ENCODE measurements at regions not wholly inside any gene's neighbourhood (a gene's known extent, or its start where the extent isn't known, plus 50 kb on each side); places are given as distances from the start of the nearest gene placed in this dataset.
"Not testable (repeated sequence)": the region's sequence is repeated elsewhere in the genome, so short reads cannot be mapped to it uniquely, and the experiment has no call there.

DNA sequence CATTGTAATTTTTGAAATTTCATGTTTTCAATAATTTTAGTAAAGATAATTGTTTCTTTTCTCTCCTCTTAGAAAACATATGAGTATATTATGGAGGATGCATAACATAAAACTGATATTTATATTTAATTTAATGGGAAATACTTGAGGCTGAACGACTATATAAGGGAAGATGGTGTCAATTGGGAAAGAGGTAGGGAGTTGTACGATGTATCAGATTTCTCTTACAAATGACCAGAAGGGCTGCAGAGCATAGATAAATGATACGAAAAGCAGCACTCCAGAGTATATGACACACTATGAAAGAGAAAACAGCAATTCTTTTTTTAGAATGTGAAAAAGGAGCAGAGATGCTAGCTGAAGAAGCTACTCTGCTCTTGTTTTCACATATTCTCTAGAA lies 1308.0 kb upstream of the MIR17HG start:
- no peak for DNase-seq (ENCODE audit: low read depth, low spot score)

DNA sequence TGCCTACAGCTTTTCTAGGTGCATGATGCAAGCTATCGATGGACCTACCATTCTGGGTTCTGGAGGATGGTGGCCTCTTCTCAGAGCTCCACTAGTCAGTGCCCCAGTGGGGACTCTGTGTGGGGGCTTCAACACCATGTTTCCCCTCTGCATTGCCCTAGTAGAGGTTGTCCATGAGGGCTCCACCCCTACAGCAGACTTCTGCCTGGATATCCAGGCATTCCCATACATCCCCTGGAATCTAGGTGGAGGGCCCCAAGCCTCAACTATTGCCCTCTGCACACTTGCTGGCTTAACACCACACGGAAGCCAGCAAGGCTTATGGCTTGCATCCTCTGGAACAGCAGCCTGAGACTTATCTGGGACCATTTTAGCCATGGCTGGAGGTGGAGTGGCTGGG lies 1299.9 kb upstream of the MIR17HG start:
- no peak for DNase-seq (ENCODE audit: low read depth, low spot score)

DNA sequence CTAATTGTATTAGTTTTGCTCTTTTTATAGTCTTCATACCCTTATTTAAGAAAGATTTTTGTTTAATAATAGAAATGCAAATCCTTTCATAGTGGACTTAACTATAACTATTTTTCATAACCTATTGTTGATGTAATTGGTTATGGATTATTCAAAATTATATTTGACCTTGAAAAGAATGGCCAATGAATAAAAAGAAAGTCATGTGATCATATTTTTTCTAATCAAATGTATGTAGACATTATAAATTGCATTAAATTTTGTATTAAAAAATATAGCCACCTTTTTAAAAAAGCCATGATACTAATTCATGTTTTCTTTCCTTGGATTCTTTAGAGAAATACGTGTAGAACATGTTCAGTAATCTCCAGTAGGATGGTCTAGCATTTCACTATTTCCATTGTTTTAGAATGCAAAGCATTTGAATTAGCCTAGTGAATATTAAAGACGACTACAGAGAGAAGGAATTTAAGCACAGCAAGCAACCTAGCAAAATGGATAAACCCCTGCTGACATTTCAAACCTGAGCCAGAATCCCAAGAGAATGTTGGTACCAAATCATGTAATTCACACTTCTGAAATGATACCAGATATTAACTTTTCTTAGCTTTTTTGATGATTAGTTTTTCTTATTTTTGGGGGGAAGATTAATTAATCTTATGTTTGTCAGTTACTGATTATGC lies 1297.4 kb upstream of the MIR17HG start:
- no peak for DNase-seq (ENCODE audit: low read depth, low spot score)

DNA sequence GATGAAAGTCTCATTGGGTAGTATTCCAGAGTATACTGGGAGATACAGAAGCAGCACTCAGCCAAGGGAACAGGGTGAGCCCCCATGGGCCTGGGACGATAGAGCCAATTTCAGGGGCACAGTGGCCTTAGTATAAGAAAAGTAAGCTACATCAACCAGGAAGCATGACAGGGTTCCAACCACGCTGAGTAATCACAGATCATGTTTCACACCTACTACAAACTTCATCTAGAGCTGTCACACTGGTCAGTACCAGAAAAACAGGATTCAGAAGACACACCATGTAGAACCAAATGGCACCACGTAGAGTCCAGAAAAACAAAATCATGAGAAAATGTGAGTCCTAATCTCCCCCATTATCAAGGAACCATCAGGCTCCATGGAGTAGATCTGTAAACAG lies 1292.4 kb upstream of the MIR17HG start:
- DNase-seq (ENCODE audit: low read depth, low spot score), result no peak

DNA sequence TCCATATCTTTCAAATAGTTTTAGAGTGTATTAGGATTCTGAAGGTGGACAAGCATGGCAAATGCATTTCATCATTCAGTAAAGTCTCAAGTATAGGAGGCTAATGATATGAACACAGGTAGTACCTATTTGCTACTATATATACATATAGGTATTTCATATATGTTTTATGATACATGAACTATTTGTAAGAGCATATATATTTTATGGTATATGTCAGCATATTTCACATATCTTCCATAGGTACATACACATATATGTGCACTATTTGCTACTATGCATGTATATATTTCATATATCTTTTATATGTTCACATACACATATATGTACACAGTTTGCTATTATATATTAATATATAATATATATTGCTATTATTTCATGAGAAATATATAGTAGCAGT lies 1291.7 kb upstream of the MIR17HG start:
- no peak for DNase-seq (ENCODE audit: low read depth, low spot score)

DNA sequence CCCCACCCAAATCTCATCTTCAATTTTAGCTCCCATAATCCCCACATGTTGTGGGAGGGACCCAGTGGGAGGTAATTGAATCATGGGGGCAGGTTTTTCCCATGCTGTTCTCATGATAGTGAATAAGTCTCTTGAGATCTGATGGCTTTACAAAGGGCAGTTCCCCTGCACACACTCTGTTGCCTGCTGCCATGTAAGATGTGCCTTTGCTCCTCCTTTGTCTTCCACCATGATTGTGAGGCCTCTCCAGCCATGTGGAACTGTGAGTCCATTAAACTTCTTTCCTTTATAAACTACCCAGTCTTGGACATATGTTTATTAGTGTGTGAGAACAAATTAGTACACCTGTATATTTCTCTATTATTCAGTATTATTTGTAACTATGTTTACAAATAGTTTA lies 1283.3 kb upstream of the MIR17HG start:
- DNase-seq (ENCODE audit: low read depth, low spot score), result not testable (repeated sequence)

- DNase-seq (ENCODE audit: low read depth, low spot score), result no peak
Measured at GRCh38 chr13:90068658-90069057, 1278.8 kb upstream of the MIR17HG start.

- no peak for DNase-seq (ENCODE audit: low read depth, low spot score)
Measured at GRCh38 chr13:90070362-90070761, 1277.1 kb upstream of the MIR17HG start.

DNA sequence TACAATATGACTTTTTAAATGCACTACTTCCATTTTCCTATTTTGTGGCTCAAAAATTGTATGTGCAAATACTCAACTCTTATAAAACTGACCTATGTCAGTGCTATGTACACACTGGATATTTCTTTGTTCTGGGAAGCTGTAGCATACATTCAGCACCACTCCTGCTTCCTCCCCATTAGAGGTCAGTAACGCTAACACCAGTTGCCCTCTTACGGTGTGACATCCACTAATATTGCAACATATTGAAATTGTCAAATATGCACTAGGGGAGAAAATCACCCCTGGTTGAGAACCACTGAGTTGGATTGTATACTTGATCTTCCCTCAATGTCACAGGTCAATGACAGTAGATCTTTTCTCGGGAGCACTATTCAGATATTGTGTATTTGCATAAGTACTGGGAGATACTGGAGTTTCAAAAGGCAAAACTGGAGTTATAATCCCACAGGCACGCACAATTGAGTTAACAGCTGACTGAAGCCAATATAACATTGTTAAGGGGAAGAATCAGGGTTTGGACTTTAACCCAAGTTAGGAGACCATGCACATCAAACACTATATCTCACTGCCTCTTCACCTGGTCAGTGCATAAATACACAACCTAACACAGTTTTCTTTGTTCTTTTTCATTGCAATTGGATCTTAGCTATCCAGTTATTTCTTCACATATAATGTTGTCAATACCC lies 1276.5 kb upstream of the MIR17HG start:
- DNase-seq (ENCODE audit: low read depth, low spot score), result no peak

DNA sequence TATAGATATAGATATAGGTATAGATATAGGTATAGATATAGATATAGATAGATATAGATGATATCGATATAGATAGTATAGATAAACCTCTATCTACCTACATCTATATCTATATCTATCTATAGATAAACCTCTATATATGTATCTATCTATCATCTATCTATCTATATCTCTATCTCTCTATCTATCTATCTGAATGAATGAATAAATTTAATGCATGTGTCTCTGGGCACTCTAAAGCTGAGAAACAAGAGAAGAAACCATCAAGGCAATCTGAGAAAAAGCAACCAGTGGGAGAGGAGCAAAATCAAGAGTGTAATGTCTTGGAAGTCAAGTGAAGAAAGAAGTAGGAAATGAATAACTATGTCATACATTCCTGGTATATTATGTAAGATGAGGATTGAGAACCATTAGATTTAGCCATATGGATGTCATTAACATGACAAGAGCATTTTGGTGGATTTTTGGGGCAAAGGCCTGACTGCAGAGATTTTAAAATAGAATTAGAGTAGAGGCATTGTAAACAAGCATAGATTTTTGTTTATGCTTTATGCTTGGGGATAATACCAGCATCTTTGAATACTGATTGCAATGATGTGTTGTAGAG lies 1262.7 kb upstream of the MIR17HG start:
- no peak for DNase-seq (ENCODE audit: low read depth, low spot score)

GRCh38 chr13:90089051-90089450 lies 1258.4 kb upstream of the MIR17HG start:
- DNase-seq (ENCODE audit: low read depth, low spot score), result no peak

GRCh38 chr13:90091611-90092010 lies 1255.9 kb upstream of the MIR17HG start:
- no peak for DNase-seq (ENCODE audit: low read depth, low spot score)

GRCh38 chr13:90094357-90094756 lies 1253.1 kb upstream of the MIR17HG start:
- DNase-seq (ENCODE audit: low read depth, low spot score), result no peak

- DNase-seq (ENCODE audit: low read depth, low spot score), result no peak
Measured at GRCh38 chr13:90098577-90098976, 1248.9 kb upstream of the MIR17HG start.

DNA sequence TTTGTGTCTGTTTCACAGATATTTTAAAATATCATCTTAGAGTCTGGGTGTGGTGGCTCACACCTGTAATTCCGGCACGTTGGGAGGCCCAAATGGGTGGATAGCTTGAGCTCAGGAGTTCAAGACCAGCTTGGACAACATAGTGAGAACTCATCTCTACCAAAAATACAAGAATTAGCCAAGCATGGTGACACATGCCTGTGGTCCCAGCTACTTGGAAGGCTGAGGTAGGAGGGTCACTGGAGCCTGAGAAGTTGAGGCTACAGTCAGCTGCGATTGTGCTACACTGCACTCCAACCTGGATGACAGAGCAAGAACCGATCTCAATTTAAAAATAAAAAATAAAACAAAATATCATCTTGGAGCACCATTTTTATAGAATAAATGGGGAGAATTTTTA lies 1247.6 kb upstream of the MIR17HG start:
- no peak for DNase-seq (ENCODE audit: low read depth, low spot score)

DNA sequence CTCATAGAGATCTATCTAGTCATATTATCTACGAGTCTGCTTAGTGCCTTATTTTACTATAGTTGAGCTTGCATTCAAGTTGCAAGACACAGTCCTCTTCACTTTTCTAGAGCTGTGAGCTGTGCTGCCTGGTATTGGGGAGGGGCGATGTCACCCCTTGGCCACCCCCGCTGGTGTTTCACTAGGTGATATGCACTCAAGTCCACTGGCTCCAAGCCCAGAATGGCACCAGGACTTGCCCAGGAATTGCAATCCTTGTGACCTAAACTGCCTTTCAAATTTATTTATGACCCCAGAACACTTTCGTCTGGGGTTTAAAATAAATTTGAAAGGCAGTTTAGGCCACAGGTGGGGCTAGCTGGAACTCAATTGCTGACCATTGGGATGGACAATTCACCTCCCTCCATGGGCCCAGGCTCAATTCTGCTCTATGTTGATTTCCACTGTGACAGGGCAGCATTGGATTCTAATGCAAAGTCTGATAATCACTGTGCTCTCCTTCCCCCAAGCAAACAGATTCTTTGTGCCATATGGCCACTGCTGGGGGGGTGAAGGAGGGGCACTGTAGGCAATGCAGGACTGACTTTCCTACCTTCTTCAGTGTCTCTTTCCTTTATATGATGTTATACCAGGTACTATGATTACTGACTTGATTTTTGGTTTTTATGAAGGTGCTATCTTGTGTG lies 1244.2 kb upstream of the MIR17HG start:
- DNase-seq (ENCODE audit: low read depth, low spot score), result no peak

DNA sequence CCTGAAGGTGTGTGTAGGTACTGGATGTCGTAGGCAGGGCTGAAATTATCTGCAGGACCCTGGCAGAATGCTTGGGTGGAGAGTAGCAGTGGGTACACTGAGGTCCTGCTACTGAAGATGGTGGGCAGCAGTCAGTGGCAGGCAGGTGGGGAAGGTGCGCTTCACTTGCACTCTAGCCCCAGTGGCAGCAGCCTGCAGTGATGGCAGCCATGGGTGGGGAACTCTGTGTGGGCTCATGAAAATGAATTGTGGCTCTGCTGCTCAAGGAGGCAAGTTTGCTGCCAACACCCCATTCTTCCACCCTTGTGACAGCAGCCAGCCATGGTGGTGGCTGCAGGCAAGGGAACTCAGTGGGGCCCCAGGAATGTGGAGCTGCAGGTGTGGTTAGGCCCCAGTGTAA lies 1242.7 kb upstream of the MIR17HG start:
- no peak for DNase-seq (ENCODE audit: low read depth, low spot score)

DNA sequence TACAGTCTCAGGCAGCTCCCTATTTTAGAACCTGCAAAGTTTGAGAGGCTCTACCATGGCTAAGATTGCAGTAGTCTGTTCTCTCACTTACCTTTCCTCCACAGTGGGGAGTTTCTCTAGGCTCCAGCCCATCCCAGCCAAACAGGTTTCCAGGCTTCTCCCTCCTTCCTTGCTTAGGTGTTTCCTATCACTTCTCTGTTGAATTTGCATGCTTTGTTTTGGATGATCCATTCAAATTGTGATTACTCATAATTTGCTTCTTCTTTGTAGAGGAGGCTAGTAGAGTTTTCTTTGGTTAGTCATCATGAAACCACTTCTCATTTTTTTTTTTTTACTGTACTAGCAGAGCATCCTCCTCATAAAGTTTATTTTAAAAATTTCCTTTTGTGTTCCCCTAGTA lies 1242.2 kb upstream of the MIR17HG start:
- no peak for DNase-seq (ENCODE audit: low read depth, low spot score)

- DNase-seq (ENCODE audit: low read depth, low spot score), result no peak
Measured at GRCh38 chr13:90105849-90106496, 1241.5 kb upstream of the MIR17HG start.

DNA sequence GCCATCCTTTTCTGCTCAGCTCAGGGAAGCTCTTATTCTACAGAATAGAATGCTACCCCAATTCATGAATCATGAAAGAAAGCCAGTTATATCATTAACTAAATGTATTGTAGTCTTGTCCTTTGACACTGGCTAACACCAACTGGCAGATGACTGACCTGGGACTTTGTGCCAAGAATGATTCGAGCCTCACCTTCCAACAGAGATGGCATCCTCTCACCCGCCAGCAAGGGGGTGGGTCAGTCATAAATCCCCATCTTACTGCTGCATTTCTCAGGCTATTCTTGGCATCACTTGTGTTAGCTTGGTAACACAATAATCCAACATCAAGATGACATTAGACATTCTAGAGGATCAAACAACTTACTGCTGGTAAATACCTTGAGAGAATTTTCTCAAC lies 1239.8 kb upstream of the MIR17HG start:
- DNase-seq (ENCODE audit: low read depth, low spot score), result no peak

- no peak for DNase-seq (ENCODE audit: low read depth, low spot score)
Measured at GRCh38 chr13:90108547-90108946, 1238.9 kb upstream of the MIR17HG start.

DNA sequence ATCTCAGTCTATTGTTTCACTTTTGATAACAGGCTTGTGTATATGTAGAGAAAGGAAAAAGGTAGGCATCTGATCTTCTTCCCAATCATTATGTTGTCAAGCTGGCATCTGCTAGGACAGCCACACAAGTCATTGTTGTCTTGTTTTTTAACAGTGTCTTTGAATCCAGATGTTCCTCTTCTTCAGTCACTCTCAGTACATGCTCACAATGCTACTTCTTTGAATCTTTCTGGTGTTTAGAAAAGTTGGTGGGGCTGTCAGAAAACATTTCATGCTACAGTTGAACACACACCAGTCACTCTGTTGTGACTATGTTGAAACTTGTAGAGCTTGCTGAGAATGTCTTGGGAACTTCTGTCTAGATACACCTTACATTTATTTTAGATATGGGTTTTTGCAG lies 1231.4 kb upstream of the MIR17HG start:
- no peak for DNase-seq (ENCODE audit: low read depth, low spot score)
